Keratinocyte (primary cell): ENCODE measurements at regions not wholly inside any gene's neighbourhood (a gene's known extent, or its start where the extent isn't known, plus 50 kb on each side); places are given as distances from the start of the nearest gene placed in this dataset.

Source experiments
- DNase-seq: peaks from one replicate; pipeline ENCODE4 v3.0.0-alpha.2; 2011; ENCODE audit warnings: low read depth, missing footprints, low spot score
- FAIRE-seq: peaks from 2 replicates; lab custom pipeline; 2011; peaks lifted over from hg19 to GRCh38; lab: Jason Lieb, UNC
- H2AFZ ChIP-seq: 2 replicates; pipeline ENCODE4 v1.6.0; 2012; ENCODE audit warnings: low read length, control low read depth, inconsistent platforms; ENCODE audit not compliant: control insufficient read depth
- H3K27ac ChIP-seq: 2 replicates; pipeline ENCODE4 v1.5.1; 2011; ENCODE audit warnings: low read length; ENCODE audit not compliant: control insufficient read depth, insufficient read depth
- H3K27me3 ChIP-seq: 3 replicates; pipeline ENCODE4 v1.6.0; 2011; ENCODE audit warnings: low read length; ENCODE audit not compliant: control insufficient read depth, insufficient read depth; ENCODE audit errors: extremely low read depth
- H3K36me3 ChIP-seq, 2 experiments: 2 replicates in 1 of 2; 3 replicates in 1 of 2; pipeline ENCODE4 v1.5.1; 2011; ENCODE audit warnings: low read length in 2 of 2, mild to moderate bottlenecking in 1 of 2; ENCODE audit not compliant: control insufficient read depth in 2 of 2, insufficient read depth in 2 of 2; ENCODE audit errors: extremely low read depth in 1 of 2
- H3K4me1 ChIP-seq: 3 replicates; pipeline ENCODE4 v1.5.1; 2011; ENCODE audit warnings: low read length; ENCODE audit not compliant: control insufficient read depth, insufficient read depth; ENCODE audit errors: extremely low read depth
- H3K4me2 ChIP-seq: 3 replicates; pipeline ENCODE4 v1.6.0; 2011; ENCODE audit warnings: low read depth, low read length; ENCODE audit not compliant: control insufficient read depth, insufficient read depth; ENCODE audit errors: extremely low read depth
- H3K4me3 ChIP-seq, 3 experiments: fragments of 200-600 bp in 1 of 3; sonication (generic) in 1 of 3; 2 replicates in 2 of 3; 3 replicates in 1 of 3; pipeline ENCODE4 v1.5.1; 2011 to 2016; ENCODE audit warnings: low read length in 3 of 3, mild to moderate bottlenecking in 3 of 3, control low read depth in 2 of 3, inconsistent platforms in 1 of 3, low read depth in 1 of 3, mixed read lengths in 1 of 3, mixed run types in 1 of 3, moderate library complexity in 1 of 3; ENCODE audit not compliant: control insufficient read depth in 2 of 3, insufficient read depth in 2 of 3; ENCODE audit errors: extremely low read depth in 1 of 3
- H3K79me2 ChIP-seq: 2 replicates; pipeline ENCODE4 v1.6.0; 2012; ENCODE audit warnings: low read length; ENCODE audit not compliant: control insufficient read depth, insufficient read depth
- H3K9ac ChIP-seq: 3 replicates; pipeline ENCODE4 v1.6.0; 2011; ENCODE audit warnings: low read length; ENCODE audit not compliant: control insufficient read depth, insufficient read depth; ENCODE audit errors: extremely low read depth
- H3K9me1 ChIP-seq: 3 replicates; pipeline ENCODE4 v1.6.0; 2011; ENCODE audit warnings: low read length; ENCODE audit not compliant: control insufficient read depth, insufficient read depth; ENCODE audit errors: extremely low read depth
- H3K9me3 ChIP-seq: 2 replicates; pipeline ENCODE4 v1.5.1; 2012; ENCODE audit warnings: low read depth, low read length; ENCODE audit not compliant: control insufficient read depth
- H4K20me1 ChIP-seq: 3 replicates; pipeline ENCODE4 v1.6.0; 2011; ENCODE audit warnings: low read length; ENCODE audit not compliant: control insufficient read depth, insufficient read depth; ENCODE audit errors: extremely low read depth
- CTCF ChIP-seq, 3 experiments: IDR thresholded peaks in 1 of 3; conservative IDR thresholded peaks in 1 of 3; optimal IDR thresholded peaks in 1 of 3; 2 replicates in 2 of 3; 3 replicates in 1 of 3; pipeline versions ENCODE3 to v1.5.1; 2011; ENCODE audit warnings: low read length in 3 of 3, mild to moderate bottlenecking in 3 of 3, moderate library complexity in 2 of 3, control low read depth in 1 of 3, inconsistent platforms in 1 of 3; ENCODE audit not compliant: insufficient read depth in 2 of 3; ENCODE audit errors: extremely low read depth in 1 of 3
- EZH2 ChIP-seq: IDR thresholded peaks from one replicate; pipeline ENCODE4 v1.6.1; 2012; ENCODE audit warnings: inconsistent platforms, mild to moderate bottlenecking, low read length, moderate library complexity
- dilution Hi-C: fragments of 300-500 bp; cut with MboI; formaldehyde crosslinking; loops from one replicate; pipeline ENCODE4 v1.7.0; 2020; ENCODE audit warnings: low sequenced_read_pairs; ENCODE audit not compliant: extremely low pct_ligation_motif_present

GRCh38 chr13:50420718-50421472, 405.7 kb downstream of the KCNRG start:
- H3K4me2 ChIP-seq, result no peak overlapping the region
- no peaks in the 10 kb centered on the region for H3K79me2 ChIP-seq
- DNase-seq (no peak), FAIRE-seq (no peak)
- H3K9ac ChIP-seq, result no peak overlapping the region
- no peaks in the 10 kb centered on the region for H3K36me3 ChIP-seq
- H3K9me1 ChIP-seq, result no peaks in the 10 kb centered on the region
- H2AFZ ChIP-seq, result no peak overlapping the region
- H3K27me3 ChIP-seq, result no peaks in the 10 kb centered on the region
- TF ChIP-seq EZH2 (no peak), CTCF (optimal IDR thresholded peaks at IDR 0.05 in 1 of 3, IDR thresholded peaks at IDR 0.05 in 1 of 3, conservative IDR thresholded peaks at IDR 0.05 in 1 of 3; ENCODE audit: extremely low read depth in 1 of 3, insufficient read depth in 2 of 3, low read length in 3 of 3) (no peak)
- H3K9me3 ChIP-seq, result no peaks in the 10 kb centered on the region
- no peak overlapping the region for H3K27ac ChIP-seq
- no peak overlapping the region for H3K4me3 ChIP-seq
- dilution Hi-C loops, result no loop called here
- no peaks in the 10 kb centered on the region for H4K20me1 ChIP-seq
- H3K4me1 ChIP-seq, result peaks cover 3% of the 10 kb centered on the region

GRCh38 chr13:50421473-50422130, 406.4 kb downstream of the KCNRG start:
- Histone ChIP-seq H3K9me3 (no peaks in the 10 kb centered on the region), H3K36me3 (no peaks in the 10 kb centered on the region), H3K9ac (no peak overlapping the region), H3K4me1 (peaks cover 3% of the 10 kb centered on the region), H2AFZ (no peak overlapping the region), H3K27me3 (no peaks in the 10 kb centered on the region), H3K9me1 (no peaks in the 10 kb centered on the region), H3K4me3 (no peak overlapping the region), H3K79me2 (no peaks in the 10 kb centered on the region), H3K27ac (no peak overlapping the region), H3K4me2 (no peak overlapping the region), H4K20me1 (no peaks in the 10 kb centered on the region)
- DNase-seq, result no peak
- TF ChIP-seq EZH2 (no peak), CTCF (optimal IDR thresholded peaks at IDR 0.05 in 1 of 3, IDR thresholded peaks at IDR 0.05 in 1 of 3, conservative IDR thresholded peaks at IDR 0.05 in 1 of 3; ENCODE audit: extremely low read depth in 1 of 3, insufficient read depth in 2 of 3, low read length in 3 of 3) (no peak)
- no peak for FAIRE-seq
- dilution Hi-C loops, result no loop called here
